SU-DHL-6 (cell line): ENCODE measurements at regions not wholly inside any gene's neighbourhood (a gene's known extent, or its start where the extent isn't known, plus 50 kb on each side); places are given as distances from the start of the nearest gene placed in this dataset.

Experiments used
- EZH2phosphoT487 ChIP-seq: fragments of 200-600 bp; sonication (generic), shearing (Covaris generic); conservative IDR thresholded peaks from 2 replicates; pipeline ENCODE4 v1.6.1; 2018; ENCODE audit warnings: mild to moderate bottlenecking, antibody characterized with exemption, low read length, moderate library complexity, mixed read lengths
- TF ChIP-seq, protein P1 (sequence below): fragments of 200-600 bp; sonication (generic); IDR thresholded peaks from one replicate; pipeline ENCODE4 v1.5.1; 2017; ENCODE audit warnings: antibody characterized with exemption, mild to moderate bottlenecking, low read length, moderate library complexity; ENCODE audit not compliant: insufficient read depth, poor library complexity, severe bottlenecking

DNA sequence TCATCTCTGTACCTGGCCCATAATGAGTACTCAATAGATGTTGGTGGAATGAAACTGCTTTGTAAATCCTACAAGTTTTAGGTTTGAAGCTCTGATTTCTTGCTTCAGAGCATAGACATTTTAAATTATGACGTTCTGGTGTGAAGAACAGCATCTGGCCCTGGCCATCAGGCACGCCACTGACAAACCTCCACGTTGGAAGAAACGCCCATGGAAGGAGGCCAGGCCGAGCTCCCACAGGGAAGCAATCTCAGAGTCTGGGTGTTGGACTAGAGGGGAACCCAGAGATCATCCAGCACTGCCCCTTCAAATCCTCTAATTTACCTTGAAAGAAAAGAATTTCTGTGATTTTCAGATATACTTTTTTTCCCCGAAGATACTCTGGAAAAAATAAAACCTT lies 328.1 kb upstream of the RGMA start:
- TF ChIP-seq, protein P1, sequence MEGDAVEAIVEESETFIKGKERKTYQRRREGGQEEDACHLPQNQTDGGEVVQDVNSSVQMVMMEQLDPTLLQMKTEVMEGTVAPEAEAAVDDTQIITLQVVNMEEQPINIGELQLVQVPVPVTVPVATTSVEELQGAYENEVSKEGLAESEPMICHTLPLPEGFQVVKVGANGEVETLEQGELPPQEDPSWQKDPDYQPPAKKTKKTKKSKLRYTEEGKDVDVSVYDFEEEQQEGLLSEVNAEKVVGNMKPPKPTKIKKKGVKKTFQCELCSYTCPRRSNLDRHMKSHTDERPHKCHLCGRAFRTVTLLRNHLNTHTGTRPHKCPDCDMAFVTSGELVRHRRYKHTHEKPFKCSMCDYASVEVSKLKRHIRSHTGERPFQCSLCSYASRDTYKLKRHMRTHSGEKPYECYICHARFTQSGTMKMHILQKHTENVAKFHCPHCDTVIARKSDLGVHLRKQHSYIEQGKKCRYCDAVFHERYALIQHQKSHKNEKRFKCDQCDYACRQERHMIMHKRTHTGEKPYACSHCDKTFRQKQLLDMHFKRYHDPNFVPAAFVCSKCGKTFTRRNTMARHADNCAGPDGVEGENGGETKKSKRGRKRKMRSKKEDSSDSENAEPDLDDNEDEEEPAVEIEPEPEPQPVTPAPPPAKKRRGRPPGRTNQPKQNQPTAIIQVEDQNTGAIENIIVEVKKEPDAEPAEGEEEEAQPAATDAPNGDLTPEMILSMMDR = no peak
- no peak for TF ChIP-seq EZH2phosphoT487
